Chondrocyte (in vitro differentiated cells): ENCODE measurements at regions not wholly inside any gene's neighbourhood (a gene's known extent, or its start where the extent isn't known, plus 50 kb on each side); places are given as distances from the start of the nearest gene placed in this dataset.

Experiments used
- DNase-seq: peaks from one replicate; pipeline ENCODE4 v3.0.0; 2021; ENCODE audit warnings: mixed read lengths, low spot score
- H3K27ac Mint-ChIP-seq: one replicate; pipeline ENCODE4 v1.8.0; 2021; ENCODE audit warnings: mild to moderate bottlenecking, moderate library complexity, mixed read lengths; ENCODE audit not compliant: unreplicated experiment
- H3K27me3 Mint-ChIP-seq: 2 replicates; pipeline ENCODE4 v1.8.0; 2021; ENCODE audit warnings: low read depth, mixed read lengths
- H3K36me3 Mint-ChIP-seq: 2 replicates; pipeline ENCODE4 v1.8.0; 2021; ENCODE audit warnings: low read depth, mixed read lengths
- H3K4me1 Mint-ChIP-seq: 2 replicates; pipeline ENCODE4 v1.8.0; 2021; ENCODE audit warnings: low read depth, mild to moderate bottlenecking, mixed read lengths
- H3K4me3 Mint-ChIP-seq: one replicate; pipeline ENCODE4 v1.8.0; 2021; ENCODE audit warnings: mild to moderate bottlenecking, moderate library complexity, mixed read lengths; ENCODE audit not compliant: unreplicated experiment
- H3K9me3 Mint-ChIP-seq: 2 replicates; pipeline ENCODE4 v1.8.0; 2021; ENCODE audit warnings: low read depth, mixed read lengths
- CTCF ChIP-seq: fragments of 200-600 bp; sonication (generic); IDR thresholded peaks from 2 replicates; pipeline ENCODE4 v1.5.0; 2021; ENCODE audit warnings: antibody characterized with exemption, mild to moderate bottlenecking, moderate library complexity

DNA sequence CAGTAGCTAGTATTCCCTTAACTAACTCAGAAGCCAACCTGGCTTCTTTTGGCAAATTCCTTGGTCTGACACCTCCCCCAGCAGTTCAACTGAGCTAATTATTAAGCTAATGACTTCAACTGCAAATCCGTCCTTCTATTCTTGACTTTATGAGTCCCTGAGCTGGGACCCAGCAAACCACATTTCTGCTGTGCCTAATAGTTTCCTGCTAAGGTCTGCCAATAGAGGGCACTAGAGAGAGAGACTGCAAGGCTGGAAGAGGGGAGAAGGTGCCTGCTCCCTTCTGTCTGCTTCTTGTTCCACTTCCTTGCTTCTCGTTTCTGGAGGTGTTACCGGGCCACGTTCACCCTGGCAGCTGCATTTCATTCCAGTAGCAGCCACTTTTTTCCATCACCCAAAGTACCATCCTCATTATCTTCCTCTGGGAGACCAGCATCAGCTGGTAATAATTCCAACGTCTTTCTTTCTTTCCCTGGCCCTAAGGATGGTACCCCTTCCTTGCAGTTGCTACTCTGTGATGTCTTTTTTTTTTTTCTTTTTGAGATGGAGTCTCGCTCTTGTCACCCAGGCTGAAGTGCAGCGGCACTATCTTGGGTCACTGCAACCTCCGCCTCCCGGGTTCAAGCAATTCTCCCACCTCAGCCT is 352.0 kb downstream of the TNS1 start:
- Mint-ChIP-seq H3K36me3 (peaks cover 1% of the 10 kb centered on the region), H3K4me1 (peaks cover 41% of the 10 kb centered on the region), H3K4me3 (no peak overlapping the region), H3K27ac (no peak overlapping the region), H3K9me3 (no peaks in the 10 kb centered on the region), H3K27me3 (no peaks in the 10 kb centered on the region)
- peak; percentile 85 for TF ChIP-seq CTCF
- no peak for DNase-seq

DNA sequence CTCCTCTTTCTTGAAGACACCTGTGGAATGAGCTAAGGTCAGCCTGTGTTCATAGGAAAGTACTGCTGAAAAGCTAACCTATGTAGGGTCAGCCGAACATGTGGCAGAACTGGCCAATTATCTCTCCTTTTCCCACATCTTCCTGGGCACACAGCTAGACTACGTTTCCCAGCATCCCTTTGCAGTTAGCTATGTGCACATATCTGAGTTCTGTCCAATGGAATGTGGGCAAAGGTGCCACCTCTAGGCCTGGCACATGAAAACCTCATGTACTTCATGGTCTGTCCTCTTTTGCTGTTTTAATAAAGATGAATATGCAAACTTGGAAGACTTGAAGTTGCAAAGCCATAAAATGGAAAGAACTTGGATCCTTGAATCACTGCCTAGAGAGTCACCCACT is 352.6 kb downstream of the TNS1 start:
- Mint-ChIP-seq H3K27ac (no peak overlapping the region), H3K4me3 (no peak overlapping the region), H3K4me1 (peaks cover 36% of the 10 kb centered on the region), H3K36me3 (no peaks in the 10 kb centered on the region), H3K9me3 (no peaks in the 10 kb centered on the region), H3K27me3 (no peaks in the 10 kb centered on the region)
- no peak for TF ChIP-seq CTCF
- DNase-seq = no peak

DNA sequence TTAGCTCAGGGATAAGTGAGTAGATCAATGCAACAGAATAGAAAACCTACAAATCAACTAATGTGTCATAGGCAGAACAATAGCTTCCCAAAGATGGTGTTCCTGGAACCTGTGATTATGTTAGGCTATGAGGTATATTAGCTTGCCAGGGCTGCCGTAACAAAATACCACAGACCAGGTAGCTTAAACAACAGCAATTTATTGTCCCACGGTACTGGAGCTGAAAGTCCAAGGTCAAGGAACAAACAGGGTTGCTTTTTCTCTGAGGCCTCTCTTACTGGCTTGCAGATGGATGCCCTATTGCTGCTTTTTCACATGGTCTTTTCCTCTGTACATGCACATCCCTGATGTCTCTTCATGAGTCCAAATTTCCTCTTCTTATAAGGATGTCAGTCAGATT is 354.9 kb downstream of the TNS1 start:
- Mint-ChIP-seq H3K27me3 (no peaks in the 10 kb centered on the region), H3K27ac (no peak overlapping the region), H3K4me1 (peaks cover 18% of the 10 kb centered on the region), H3K36me3 (no peaks in the 10 kb centered on the region), H3K4me3 (no peak overlapping the region), H3K9me3 (no peaks in the 10 kb centered on the region)
- no peak for TF ChIP-seq CTCF
- DNase-seq = no peak

DNA sequence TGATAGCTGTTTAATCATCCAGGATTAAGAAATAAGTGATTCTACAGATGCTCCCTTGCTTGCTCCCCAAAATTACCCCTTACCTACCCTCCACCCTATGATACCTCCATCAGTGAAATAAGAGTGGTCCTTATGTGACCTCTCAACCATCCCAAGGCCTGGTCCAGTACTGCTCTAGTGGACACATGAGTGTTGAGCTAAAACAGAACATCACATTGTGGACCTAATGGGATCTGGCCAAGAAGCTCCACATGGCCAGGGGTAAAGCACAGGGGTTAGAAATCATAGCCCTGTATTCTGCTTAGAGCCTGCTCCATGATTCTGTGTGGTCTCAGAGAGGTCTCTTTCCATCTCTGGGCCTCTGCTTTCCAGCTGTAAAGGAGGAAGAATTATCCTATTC is 355.6 kb downstream of the TNS1 start:
- no peaks in the 10 kb centered on the region for H3K36me3 Mint-ChIP-seq
- no peak overlapping the region for H3K4me3 Mint-ChIP-seq
- H3K9me3 Mint-ChIP-seq = no peaks in the 10 kb centered on the region
- DNase-seq = no peak
- peaks cover 11% of the 10 kb centered on the region for H3K4me1 Mint-ChIP-seq
- no peak overlapping the region for H3K27ac Mint-ChIP-seq
- TF ChIP-seq CTCF = no peak
- H3K27me3 Mint-ChIP-seq = no peaks in the 10 kb centered on the region

GRCh38 chr2:217645896-217646295 is 356.9 kb downstream of the TNS1 start:
- no peak for DNase-seq
- TF ChIP-seq CTCF = no peak
- Mint-ChIP-seq H3K4me3 (no peak overlapping the region), H3K27ac (no peak overlapping the region), H3K27me3 (no peaks in the 10 kb centered on the region), H3K9me3 (no peaks in the 10 kb centered on the region), H3K4me1 (peaks cover 7% of the 10 kb centered on the region), H3K36me3 (no peaks in the 10 kb centered on the region)
